Myocyte (in vitro differentiated cells): ENCODE measurements at regions not wholly inside any gene's neighbourhood (a gene's known extent, or its start where the extent isn't known, plus 50 kb on each side); places are given as distances from the start of the nearest gene placed in this dataset.
A peak's percentile ranks its signal among the peaks of the same experiment; 100 is the strongest.

Experiments used
- DNase-seq: peaks from one replicate; pipeline ENCODE4 v3.0.0-alpha.2; 2012; ENCODE audit warnings: low read depth

- peak; percentile 63 for DNase-seq
These were observed 1261.1 kb downstream of the ROBO1 start for GRCh38 chr3:78506581-78507195.

- DNase-seq: no peak
These were observed 1260.4 kb downstream of the ROBO1 start for GRCh38 chr3:78507196-78507984.

GRCh38 chr3:78511840-78512239 is 1256.0 kb downstream of the ROBO1 start:
- no peak for DNase-seq

GRCh38 chr3:78512786-78513185 is 1255.0 kb downstream of the ROBO1 start:
- peak; percentile 40 for DNase-seq

- no peak for DNase-seq
These were observed 1251.4 kb downstream of the ROBO1 start for GRCh38 chr3:78516437-78516836.

DNA sequence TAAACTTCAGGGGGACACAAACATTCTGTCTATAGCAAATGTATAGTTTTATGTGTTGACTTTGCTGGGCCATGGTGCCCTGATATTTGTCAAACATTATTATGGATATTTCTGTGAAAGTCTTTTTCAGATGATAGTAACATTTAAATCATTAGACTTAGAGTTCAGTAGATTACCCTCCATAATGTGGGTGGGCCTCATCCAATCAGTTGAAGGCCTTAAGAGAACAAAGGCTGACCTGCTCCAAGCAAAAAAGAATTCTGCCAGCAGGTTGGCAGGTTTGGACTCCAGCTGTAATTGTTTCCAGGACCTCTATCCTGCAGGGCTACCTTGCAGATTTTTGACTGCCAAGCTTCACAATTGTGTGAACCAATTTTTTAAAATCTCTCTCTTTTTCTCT is 1250.9 kb downstream of the ROBO1 start:
- DNase-seq: no peak

GRCh38 chr3:78517965-78518364 is 1249.8 kb downstream of the ROBO1 start:
- DNase-seq: no peak

GRCh38 chr3:78519281-78519680 is 1248.5 kb downstream of the ROBO1 start:
- peak; percentile 54 for DNase-seq

GRCh38 chr3:78529601-78530000 is 1238.2 kb downstream of the ROBO1 start:
- no peak for DNase-seq

GRCh38 chr3:78540485-78540884 is 1227.3 kb downstream of the ROBO1 start:
- DNase-seq: no peak

DNA sequence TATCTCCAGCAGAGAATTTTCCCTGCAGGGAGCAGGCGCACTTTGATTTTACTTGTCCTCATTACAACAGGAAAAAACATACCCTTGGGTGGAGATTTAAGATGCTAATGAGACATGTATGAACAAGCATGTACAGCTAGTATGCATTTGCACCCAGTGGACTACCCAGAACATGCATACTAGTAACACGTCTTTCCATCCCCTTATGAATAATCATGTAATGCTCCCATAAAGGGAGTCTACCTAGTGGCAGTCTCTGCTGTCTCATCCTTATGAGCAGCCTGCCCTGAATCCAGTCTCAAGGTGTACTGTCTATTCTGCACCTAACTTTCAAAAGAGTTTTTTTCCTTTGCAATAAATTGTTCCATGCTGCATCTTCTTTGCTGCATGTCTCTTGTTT is 1222.0 kb downstream of the ROBO1 start:
- DNase-seq: no peak
